PC-3 (cell line): ENCODE measurements at regions not wholly inside any gene's neighbourhood (a gene's known extent, or its start where the extent isn't known, plus 50 kb on each side); places are given as distances from the start of the nearest gene placed in this dataset.

ENCODE experiments used
- CTCF ChIP-seq: fragments of 300-600 bp; sonication (generic); conservative IDR thresholded peaks from 2 replicates; pipeline ENCODE4 v1.5.1; 2017; ENCODE audit warnings: antibody characterized with exemption, low read depth, mild to moderate bottlenecking, low read length
- EZH2 ChIP-seq: fragments of 300-600 bp; sonication (generic); IDR thresholded peaks from one replicate; pipeline ENCODE4 v1.6.1; 2017; ENCODE audit warnings: antibody characterized with exemption, mild to moderate bottlenecking, low read length; ENCODE audit not compliant: unreplicated experiment
- EZH2phosphoT487 ChIP-seq: fragments of 300-600 bp; sonication (generic); IDR thresholded peaks from 2 replicates; pipeline ENCODE4 v1.6.1; 2018; ENCODE audit warnings: mild to moderate bottlenecking, antibody characterized with exemption, low read length, borderline replicate concordance

- no peak for TF ChIP-seq CTCF
- no peak for TF ChIP-seq EZH2
- TF ChIP-seq EZH2phosphoT487 = no peak
Observed at GRCh38 chr4:187208651-187209050, 485.0 kb upstream of the FAT1 start.
